A549 (cell line): ENCODE measurements at regions not wholly inside any gene's neighbourhood (a gene's known extent, or its start where the extent isn't known, plus 50 kb on each side); places are given as distances from the start of the nearest gene placed in this dataset.
A peak's percentile ranks its signal among the peaks of the same experiment; 100 is the strongest.

Experiments used
- ATAC-seq, 2 experiments: fragments of 200-7000 bp in 1 of 2; fragments of >200 bp in 1 of 2; cut with Nextera tagmentation in 1 of 2; cut with Tn5 transposase in 1 of 2; 3 replicates each; pipeline versions ENCODE4 v1.8.0 to v1.9.1; 2018 to 2020; ENCODE audit warnings: mild to moderate bottlenecking in 1 of 2, moderate library complexity in 1 of 2
- CTCF ChIA-PET: fragments of 300-600 bp; sonication (Branson Sonifier 250); formaldehyde crosslinking; extraction: SDS; loops from one replicate; lab custom pipeline; 2021; ENCODE audit warnings: antibody characterized with exemption, inconsistent platforms; lab: Yijun Ruan, JAX
- POLR2A ChIA-PET: fragments of 350-600 bp; formaldehyde crosslinking; extraction: SDS; loops from one replicate; lab custom pipeline; 2021; ENCODE audit warnings: antibody characterized with exemption, inconsistent platforms; lab: Yijun Ruan, JAX
- DNase-seq, 2 experiments: peaks; one replicate each; pipeline versions ENCODE4 v3.0.0 to v3.0.0-alpha.2; 2011 to 2016; ENCODE audit warnings: low read depth in 1 of 2, low spot score in 1 of 2
- FAIRE-seq: peaks from 2 replicates; lab custom pipeline; 2011; peaks lifted over from hg19 to GRCh38; lab: Jason Lieb, UNC
- H3K27ac ChIP-seq, 2 experiments: fragments of >200 bp; sonication (Bioruptor Twin); formaldehyde crosslinking; 3 replicates each; pipeline ENCODE4 v1.5.1; 2016 to 2017
- H3K4me1 ChIP-seq: fragments of >200 bp; sonication (Bioruptor Twin); formaldehyde crosslinking; 3 replicates; pipeline ENCODE4 v1.6.1; 2016
- H3K4me2 ChIP-seq: fragments of >200 bp; sonication (Bioruptor Twin); formaldehyde crosslinking; 3 replicates; pipeline ENCODE4 v1.6.1; 2016
- H3K4me3 ChIP-seq: fragments of >200 bp; sonication (Bioruptor Twin); formaldehyde crosslinking; 3 replicates; pipeline ENCODE4 v1.5.1; 2016
- H3K9me3 ChIP-seq: fragments of >200 bp; sonication (Bioruptor Twin); formaldehyde crosslinking; 3 replicates; pipeline ENCODE4 v1.6.1; 2016
- CBX2 ChIP-seq: fragments of 200-600 bp; sonication (generic); IDR thresholded peaks from 2 replicates; pipeline ENCODE4 v1.6.1; 2016; ENCODE audit warnings: low read depth, mild to moderate bottlenecking, borderline replicate concordance
- CEBPB ChIP-seq, 2 experiments: fragments of >200 bp in 1 of 2; sonication (Bioruptor Twin) in 1 of 2; formaldehyde crosslinking in 1 of 2; IDR thresholded peaks; 2 replicates each; pipeline ENCODE4 v1.6.1; 2012 to 2016
- CHD2 ChIP-seq: fragments of 150-350 bp; IDR thresholded peaks from 2 replicates; pipeline ENCODE4 v1.6.1; 2014; ENCODE audit warnings: low read length; ENCODE audit not compliant: partially characterized antibody
- CHD4 ChIP-seq: fragments of 200-600 bp; sonication (generic); IDR thresholded peaks from 2 replicates; pipeline ENCODE4 v1.6.1; 2016; ENCODE audit warnings: antibody characterized with exemption, mild to moderate bottlenecking, borderline replicate concordance
- CTCF ChIP-seq: fragments of >200 bp; sonication (Bioruptor Twin); formaldehyde crosslinking; IDR thresholded peaks from 3 replicates; pipeline ENCODE4 v1.5.1; 2016
- EHMT2 ChIP-seq: fragments of 200-600 bp; sonication (generic); IDR thresholded peaks from 2 replicates; pipeline ENCODE4 v1.6.1; 2016; ENCODE audit warnings: antibody characterized with exemption, low read depth, mild to moderate bottlenecking, moderate library complexity
- ESRRA ChIP-seq: fragments of 150-350 bp; IDR thresholded peaks from 2 replicates; pipeline ENCODE4 v1.6.1; 2014; ENCODE audit warnings: mild to moderate bottlenecking, low read length, borderline replicate concordance
- FOSB ChIP-seq: fragments of 250-450 bp; sonication (Bioruptor Pico); IDR thresholded peaks from 2 replicates; pipeline ENCODE4 v1.5.0; 2020; ENCODE audit warnings: mild to moderate bottlenecking, moderate library complexity
- HOXA7 ChIP-seq: fragments of 250-450 bp; sonication (Bioruptor Pico); IDR thresholded peaks from 2 replicates; pipeline ENCODE4 v1.5.0; 2020; ENCODE audit warnings: mild to moderate bottlenecking, moderate library complexity
- HOXB13 ChIP-seq: fragments of 250-450 bp; sonication (Bioruptor Pico); IDR thresholded peaks from 2 replicates; pipeline ENCODE4 v1.5.0; 2020; ENCODE audit warnings: low read depth, mild to moderate bottlenecking, moderate library complexity
- JUNB ChIP-seq: fragments of >200 bp; sonication (Bioruptor Twin); formaldehyde crosslinking; IDR thresholded peaks from 2 replicates; pipeline ENCODE4 v1.6.1; 2016
- MAFK ChIP-seq: fragments of 450-650 bp; IDR thresholded peaks from 2 replicates; pipeline ENCODE4 v1.6.1; 2014; ENCODE audit not compliant: partially characterized antibody
- MYC ChIP-seq: IDR thresholded peaks from 2 replicates; pipeline ENCODE4 v1.6.1; 2012; ENCODE audit warnings: mild to moderate bottlenecking, inconsistent platforms, low read length, improper control_type of control experiment, borderline replicate concordance
- NFE2L2 ChIP-seq: fragments of 150-350 bp; conservative IDR thresholded peaks from 2 replicates; pipeline ENCODE4 v1.6.1; 2014; ENCODE audit warnings: low read length
- POLR2A ChIP-seq: IDR thresholded peaks from 2 replicates; pipeline ENCODE4 v1.6.1; 2012; ENCODE audit warnings: mild to moderate bottlenecking, low read length
- POLR2AphosphoS2 ChIP-seq: conservative IDR thresholded peaks from 2 replicates; pipeline ENCODE4 v1.6.1; 2012; ENCODE audit warnings: low read length, improper control_type of control experiment, inconsistent platforms
- RAD21 ChIP-seq, 2 experiments: fragments of >200 bp in 1 of 2; sonication (Bioruptor Twin) in 1 of 2; formaldehyde crosslinking in 1 of 2; IDR thresholded peaks in 1 of 2; conservative IDR thresholded peaks in 1 of 2; 2 replicates in 1 of 2; 3 replicates in 1 of 2; pipeline ENCODE4 v1.6.1; 2012 to 2018; ENCODE audit warnings: inconsistent platforms in 1 of 2
- RARB ChIP-seq: fragments of 250-450 bp; sonication (Bioruptor Pico); IDR thresholded peaks from 2 replicates; pipeline ENCODE4 v1.8.0; 2021; ENCODE audit warnings: mild to moderate bottlenecking, moderate library complexity
- RFX5 ChIP-seq: fragments of 450-650 bp; IDR thresholded peaks from 2 replicates; pipeline ENCODE4 v1.7.1; 2014; ENCODE audit warnings: antibody characterized with exemption, mild to moderate bottlenecking, moderate library complexity
- RNF2 ChIP-seq: fragments of 200-600 bp; sonication (generic); IDR thresholded peaks from 2 replicates; pipeline ENCODE4 v1.6.1; 2016; ENCODE audit warnings: low read depth, mild to moderate bottlenecking, antibody characterized with exemption, moderate library complexity, borderline replicate concordance
- SMC3 ChIP-seq: fragments of >200 bp; sonication (Bioruptor Twin); formaldehyde crosslinking; IDR thresholded peaks from 3 replicates; pipeline ENCODE4 v1.6.1; 2018; ENCODE audit warnings: inconsistent platforms
- TP53 ChIP-seq: fragments of 250-450 bp; sonication (Bioruptor Pico); IDR thresholded peaks from 2 replicates; pipeline ENCODE4 v1.5.0; 2021; ENCODE audit warnings: mild to moderate bottlenecking, moderate library complexity
- WGBS: methylation state at CpG from one replicate; pipeline ENCODE4 v1.1.6; 2017; ENCODE audit errors: missing lambda C conversion rate; 5-methylcytosine and 5-hydroxymethylcytosine counted together
- TF ChIP-seq, protein P1 (sequence below): fragments of 250-450 bp; sonication (Bioruptor Pico); IDR thresholded peaks from 2 replicates; pipeline ENCODE4 v1.5.0; 2021; ENCODE audit warnings: mild to moderate bottlenecking, moderate library complexity, borderline replicate concordance
- TF ChIP-seq, protein P2 (sequence below): fragments of 200-600 bp; sonication (generic); IDR thresholded peaks from 2 replicates; pipeline ENCODE4 v1.6.1; 2016; ENCODE audit warnings: antibody characterized with exemption, mild to moderate bottlenecking, moderate library complexity

GRCh38 chr20:9968015-9968414, 66.8 kb upstream of the ANKEF1 start:
- Histone ChIP-seq H3K4me2 (no peak overlapping the region), H3K27ac (no peak overlapping the region), H3K4me3 (no peak overlapping the region), H3K4me1 (no peaks in the 10 kb centered on the region), H3K9me3 (no peaks in the 10 kb centered on the region)
- WGBS, result 15% methylated on average over 1 of the region's 1 CpG
- ChIA-PET CTCF (interaction anchor here (0.9 to 6.5 kb wide), 11 partner anchors 9 to 668 kb away, joined by 3 to 92 read pairs (median 5); no protein-coding TSS in a partner anchor), POLR2A (no interaction called here)
- no peak for DNase-seq
- TF ChIP-seq EHMT2, result no peak
- TF ChIP-seq MYC, result no peak
- TF ChIP-seq, protein P1, sequence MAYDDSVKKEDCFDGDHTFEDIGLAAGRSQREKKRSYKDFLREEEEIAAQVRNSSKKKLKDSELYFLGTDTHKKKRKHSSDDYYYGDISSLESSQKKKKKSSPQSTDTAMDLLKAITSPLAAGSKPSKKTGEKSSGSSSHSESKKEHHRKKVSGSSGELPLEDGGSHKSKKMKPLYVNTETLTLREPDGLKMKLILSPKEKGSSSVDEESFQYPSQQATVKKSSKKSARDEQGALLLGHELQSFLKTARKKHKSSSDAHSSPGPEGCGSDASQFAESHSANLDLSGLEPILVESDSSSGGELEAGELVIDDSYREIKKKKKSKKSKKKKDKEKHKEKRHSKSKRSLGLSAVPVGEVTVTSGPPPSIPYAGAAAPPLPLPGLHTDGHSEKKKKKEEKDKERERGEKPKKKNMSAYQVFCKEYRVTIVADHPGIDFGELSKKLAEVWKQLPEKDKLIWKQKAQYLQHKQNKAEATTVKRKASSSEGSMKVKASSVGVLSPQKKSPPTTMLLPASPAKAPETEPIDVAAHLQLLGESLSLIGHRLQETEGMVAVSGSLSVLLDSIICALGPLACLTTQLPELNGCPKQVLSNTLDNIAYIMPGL (CRISPR knock-in tag), result no peak
- TF ChIP-seq RFX5, result no peak
- no peak for TF ChIP-seq RARB
- no peak for TF ChIP-seq CBX2
- TF ChIP-seq HOXB13 (CRISPR knock-in tag), result no peak
- TF ChIP-seq, protein P2, sequence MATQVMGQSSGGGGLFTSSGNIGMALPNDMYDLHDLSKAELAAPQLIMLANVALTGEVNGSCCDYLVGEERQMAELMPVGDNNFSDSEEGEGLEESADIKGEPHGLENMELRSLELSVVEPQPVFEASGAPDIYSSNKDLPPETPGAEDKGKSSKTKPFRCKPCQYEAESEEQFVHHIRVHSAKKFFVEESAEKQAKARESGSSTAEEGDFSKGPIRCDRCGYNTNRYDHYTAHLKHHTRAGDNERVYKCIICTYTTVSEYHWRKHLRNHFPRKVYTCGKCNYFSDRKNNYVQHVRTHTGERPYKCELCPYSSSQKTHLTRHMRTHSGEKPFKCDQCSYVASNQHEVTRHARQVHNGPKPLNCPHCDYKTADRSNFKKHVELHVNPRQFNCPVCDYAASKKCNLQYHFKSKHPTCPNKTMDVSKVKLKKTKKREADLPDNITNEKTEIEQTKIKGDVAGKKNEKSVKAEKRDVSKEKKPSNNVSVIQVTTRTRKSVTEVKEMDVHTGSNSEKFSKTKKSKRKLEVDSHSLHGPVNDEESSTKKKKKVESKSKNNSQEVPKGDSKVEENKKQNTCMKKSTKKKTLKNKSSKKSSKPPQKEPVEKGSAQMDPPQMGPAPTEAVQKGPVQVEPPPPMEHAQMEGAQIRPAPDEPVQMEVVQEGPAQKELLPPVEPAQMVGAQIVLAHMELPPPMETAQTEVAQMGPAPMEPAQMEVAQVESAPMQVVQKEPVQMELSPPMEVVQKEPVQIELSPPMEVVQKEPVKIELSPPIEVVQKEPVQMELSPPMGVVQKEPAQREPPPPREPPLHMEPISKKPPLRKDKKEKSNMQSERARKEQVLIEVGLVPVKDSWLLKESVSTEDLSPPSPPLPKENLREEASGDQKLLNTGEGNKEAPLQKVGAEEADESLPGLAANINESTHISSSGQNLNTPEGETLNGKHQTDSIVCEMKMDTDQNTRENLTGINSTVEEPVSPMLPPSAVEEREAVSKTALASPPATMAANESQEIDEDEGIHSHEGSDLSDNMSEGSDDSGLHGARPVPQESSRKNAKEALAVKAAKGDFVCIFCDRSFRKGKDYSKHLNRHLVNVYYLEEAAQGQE, result no peak
- TF ChIP-seq POLR2A, result no peak
- ATAC-seq, result no peak
- FAIRE-seq, result no peak

DNA sequence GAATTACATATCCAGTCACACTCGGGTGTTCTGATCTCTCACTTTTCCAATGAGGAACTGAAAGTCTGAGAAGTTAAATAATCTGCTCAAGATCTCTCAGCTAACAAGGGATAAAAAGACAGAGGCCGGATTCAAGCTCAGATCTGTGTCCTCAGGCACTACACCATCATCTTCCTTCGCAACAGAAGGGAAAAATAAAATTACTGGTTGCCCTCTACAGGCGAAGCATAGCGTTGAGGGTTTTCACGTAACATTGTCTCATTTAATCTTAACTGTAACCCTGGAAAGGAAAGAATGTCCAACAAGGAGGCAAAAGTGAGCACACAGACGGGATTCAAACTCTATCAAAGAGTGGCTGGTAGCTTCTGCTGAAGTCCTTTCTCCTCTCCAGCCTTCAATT, 67.8 kb upstream of the ANKEF1 start:
- DNase-seq (peak; percentile 36 to 38), ATAC-seq (peak; percentile 87 to 96), FAIRE-seq (peak; percentile 97)
- POLR2A ChIA-PET, result no interaction called here
- CTCF ChIA-PET, result interaction anchor here (0.8 to 6.5 kb wide), 12 partner anchors 8 to 1616 kb away, joined by 3 to 92 read pairs (median 4); no protein-coding TSS in a partner anchor
- TF ChIP-seq CHD2 (no peak), MYC (no peak), ESRRA (no peak), MAFK (no peak), RAD21 (conservative IDR thresholded peaks at IDR 0.05 in 1 of 2, IDR thresholded peaks at IDR 0.05 in 1 of 2) (peak; percentile 57 to 64; a peak in 4 of 5 replicates), NFE2L2 (no peak), POLR2A (no peak), TP53 (CRISPR knock-in tag) (no peak), CTCF (peak; percentile 64), SMC3 (peak; percentile 71), FOSB (CRISPR knock-in tag) (no peak), RARB (no peak), CHD4 (no peak), CEBPB (IDR thresholded peaks at IDR 0.05) (0 out of 4 replicates have a peak, but pooled peaks of 1 of the 2 experiments have one; percentile 15), RNF2 (no peak; the same call in 1 of the 2 replicates), HOXA7 (CRISPR knock-in tag) (no peak), JUNB (no peak), POLR2AphosphoS2 (no peak)
- no peaks in the 10 kb centered on the region for H3K9me3 ChIP-seq
- H3K27ac ChIP-seq, result no peak overlapping the region
- H3K4me3 ChIP-seq, result no peak overlapping the region
- peak overlapping the region; percentile 44 for H3K4me2 ChIP-seq
- no peaks in the 10 kb centered on the region for H3K4me1 ChIP-seq
- WGBS, result 14% methylated on average over 7 of the region's 7 CpGs
